Neural crest cell (in vitro differentiated cells): ENCODE measurements at regions not wholly inside any gene's neighbourhood (a gene's known extent, or its start where the extent isn't known, plus 50 kb on each side); places are given as distances from the start of the nearest gene placed in this dataset.
"Not testable (repeated sequence)": the region's sequence is repeated elsewhere in the genome, so short reads cannot be mapped to it uniquely, and the experiment has no call there.

ENCODE experiments used
- DNase-seq: peaks from one replicate; pipeline ENCODE4 v3.0.0; 2021; ENCODE audit warnings: low read depth, mixed read lengths, low spot score
- H3K27ac Mint-ChIP-seq: one replicate; pipeline ENCODE4 v1.8.0; 2021; ENCODE audit warnings: mild to moderate bottlenecking, mixed read lengths; ENCODE audit not compliant: unreplicated experiment
- H3K27me3 Mint-ChIP-seq: 2 replicates; pipeline ENCODE4 v1.8.0; 2021; ENCODE audit warnings: low read depth, mild to moderate bottlenecking, mixed read lengths
- H3K36me3 Mint-ChIP-seq: 2 replicates; pipeline ENCODE4 v1.8.0; 2021; ENCODE audit warnings: low read depth, mild to moderate bottlenecking, mixed read lengths
- H3K4me1 Mint-ChIP-seq: 2 replicates; pipeline ENCODE4 v1.8.0; 2021; ENCODE audit warnings: mixed read lengths
- H3K4me3 Mint-ChIP-seq: one replicate; pipeline ENCODE4 v1.8.0; 2021; ENCODE audit warnings: mild to moderate bottlenecking, mixed read lengths
- H3K9me3 Mint-ChIP-seq: 2 replicates; pipeline ENCODE4 v1.8.0; 2021; ENCODE audit warnings: mixed read lengths
- TF ChIP-seq, protein P1 (sequence below): fragments of 200-600 bp; sonication (generic); conservative IDR thresholded peaks from 2 replicates; pipeline ENCODE4 v1.5.0; 2021; ENCODE audit warnings: antibody characterized with exemption, mild to moderate bottlenecking

DNA sequence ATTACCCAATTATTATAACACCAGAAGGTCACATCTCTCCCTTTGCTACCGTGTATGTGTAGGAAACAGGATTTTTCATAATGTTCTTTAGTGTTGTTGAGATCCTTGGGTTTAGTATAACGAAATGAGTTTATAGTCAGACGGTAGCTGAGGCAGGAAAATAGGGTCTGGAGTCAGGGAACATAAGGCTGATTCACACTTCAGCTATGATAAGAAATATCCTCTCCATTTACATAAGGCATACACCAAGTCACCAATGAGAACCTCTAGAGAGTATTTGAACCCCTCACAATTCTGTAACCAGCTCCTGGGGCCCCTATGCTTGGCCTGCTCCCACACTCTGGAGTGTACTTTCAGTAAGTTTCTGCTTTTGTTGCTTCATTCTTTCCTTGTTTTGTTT is 58.9 kb upstream of the ANKH start:
- Mint-ChIP-seq H3K36me3 (no peaks in the 10 kb centered on the region), H3K4me1 (peaks cover 12% of the 10 kb centered on the region), H3K9me3 (no peaks in the 10 kb centered on the region), H3K27ac (no peak overlapping the region), H3K27me3 (no peaks in the 10 kb centered on the region), H3K4me3 (no peak overlapping the region)
- TF ChIP-seq, protein P1, sequence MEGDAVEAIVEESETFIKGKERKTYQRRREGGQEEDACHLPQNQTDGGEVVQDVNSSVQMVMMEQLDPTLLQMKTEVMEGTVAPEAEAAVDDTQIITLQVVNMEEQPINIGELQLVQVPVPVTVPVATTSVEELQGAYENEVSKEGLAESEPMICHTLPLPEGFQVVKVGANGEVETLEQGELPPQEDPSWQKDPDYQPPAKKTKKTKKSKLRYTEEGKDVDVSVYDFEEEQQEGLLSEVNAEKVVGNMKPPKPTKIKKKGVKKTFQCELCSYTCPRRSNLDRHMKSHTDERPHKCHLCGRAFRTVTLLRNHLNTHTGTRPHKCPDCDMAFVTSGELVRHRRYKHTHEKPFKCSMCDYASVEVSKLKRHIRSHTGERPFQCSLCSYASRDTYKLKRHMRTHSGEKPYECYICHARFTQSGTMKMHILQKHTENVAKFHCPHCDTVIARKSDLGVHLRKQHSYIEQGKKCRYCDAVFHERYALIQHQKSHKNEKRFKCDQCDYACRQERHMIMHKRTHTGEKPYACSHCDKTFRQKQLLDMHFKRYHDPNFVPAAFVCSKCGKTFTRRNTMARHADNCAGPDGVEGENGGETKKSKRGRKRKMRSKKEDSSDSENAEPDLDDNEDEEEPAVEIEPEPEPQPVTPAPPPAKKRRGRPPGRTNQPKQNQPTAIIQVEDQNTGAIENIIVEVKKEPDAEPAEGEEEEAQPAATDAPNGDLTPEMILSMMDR = no peak
- no peak for DNase-seq

DNA sequence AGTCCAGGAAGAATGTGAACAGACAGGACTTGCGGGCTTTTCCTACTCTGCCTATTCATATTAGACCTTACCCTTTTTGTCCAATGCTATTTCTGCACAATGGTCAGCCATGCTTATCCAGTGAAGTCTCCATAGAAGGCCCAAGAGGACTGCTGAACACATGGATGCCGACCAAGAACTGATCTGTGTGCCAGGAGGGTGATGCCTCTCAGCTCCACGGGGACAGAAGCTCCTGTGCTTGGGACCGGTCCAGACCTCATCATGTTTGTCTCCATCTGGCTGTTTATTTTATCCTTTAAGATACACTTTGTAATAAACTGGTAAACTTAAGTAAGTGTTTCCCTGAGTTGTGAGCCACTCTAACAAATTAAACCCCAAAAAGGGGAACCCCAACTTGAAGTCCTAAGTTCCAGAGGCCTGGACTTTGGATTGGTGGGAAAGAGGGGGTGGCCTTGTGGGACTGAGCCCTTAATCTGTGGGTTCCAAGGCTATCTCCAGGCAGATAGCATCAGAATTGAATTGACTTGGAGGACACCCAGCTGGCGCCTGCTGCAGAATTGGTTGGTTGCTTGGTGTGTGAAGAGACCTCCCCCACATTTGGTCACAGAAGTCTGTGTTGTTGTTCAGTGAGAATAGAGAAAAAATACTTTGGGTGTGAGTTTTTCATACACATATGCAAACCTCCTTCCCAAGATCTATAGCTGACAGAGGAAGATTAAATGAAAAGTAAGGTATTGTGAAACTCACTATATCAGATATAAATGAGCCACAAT is 57.9 kb upstream of the ANKH start:
- H3K27me3 Mint-ChIP-seq = no peaks in the 10 kb centered on the region
- H3K9me3 Mint-ChIP-seq = no peaks in the 10 kb centered on the region
- H3K36me3 Mint-ChIP-seq = no peaks in the 10 kb centered on the region
- no peak overlapping the region for H3K27ac Mint-ChIP-seq
- TF ChIP-seq, protein P1 = no peak
- no peak overlapping the region for H3K4me3 Mint-ChIP-seq
- DNase-seq = no peak
- peaks cover 8% of the 10 kb centered on the region for H3K4me1 Mint-ChIP-seq

DNA sequence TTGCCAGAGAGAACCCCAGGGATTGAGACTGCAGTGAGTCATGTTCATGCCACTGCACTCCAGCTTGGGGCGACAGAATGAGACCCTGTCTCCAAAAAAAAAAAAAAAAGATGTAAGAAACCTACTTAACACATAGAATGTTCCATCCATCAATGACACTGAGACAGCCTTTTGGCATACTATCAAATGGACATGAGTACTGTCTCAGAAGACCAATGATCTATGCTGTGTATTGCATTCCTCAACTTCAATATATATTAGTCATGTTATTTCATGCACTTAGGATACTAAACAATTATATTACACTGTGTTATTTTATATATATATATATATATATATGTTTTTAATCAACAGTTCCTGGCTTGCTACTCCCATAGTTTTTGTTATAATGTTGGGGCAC is 57.1 kb upstream of the ANKH start:
- Mint-ChIP-seq H3K4me3 (no peak overlapping the region), H3K27ac (no peak overlapping the region), H3K36me3 (no peaks in the 10 kb centered on the region), H3K9me3 (no peaks in the 10 kb centered on the region), H3K27me3 (no peaks in the 10 kb centered on the region), H3K4me1 (peaks cover 4% of the 10 kb centered on the region)
- TF ChIP-seq, protein P1 = no peak
- no peak for DNase-seq

DNA sequence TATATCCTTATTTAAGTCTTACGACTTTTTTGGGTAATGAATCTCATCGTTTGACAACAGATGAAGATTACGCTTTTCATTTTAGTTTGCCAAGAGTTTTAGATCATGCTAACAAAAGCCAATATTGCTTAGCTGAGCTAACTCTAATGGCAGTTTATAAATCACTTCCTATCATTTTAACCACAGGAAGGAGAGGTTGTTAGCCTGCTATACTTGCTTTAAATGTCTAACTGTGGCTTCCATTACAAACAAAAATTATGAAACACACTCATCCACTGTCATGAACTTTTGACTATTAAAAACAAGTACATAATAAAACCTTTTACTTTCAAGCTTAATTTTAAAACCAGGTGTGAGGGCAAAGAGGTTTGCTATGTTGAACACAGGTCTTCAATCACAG is 53.7 kb upstream of the ANKH start:
- no peak for DNase-seq
- TF ChIP-seq, protein P1 = no peak
- H3K27ac Mint-ChIP-seq = no peak overlapping the region
- H3K4me1 Mint-ChIP-seq = peaks cover 3% of the 10 kb centered on the region
- H3K27me3 Mint-ChIP-seq = no peaks in the 10 kb centered on the region
- H3K9me3 Mint-ChIP-seq = no peaks in the 10 kb centered on the region
- no peaks in the 10 kb centered on the region for H3K36me3 Mint-ChIP-seq
- H3K4me3 Mint-ChIP-seq = no peak overlapping the region

DNA sequence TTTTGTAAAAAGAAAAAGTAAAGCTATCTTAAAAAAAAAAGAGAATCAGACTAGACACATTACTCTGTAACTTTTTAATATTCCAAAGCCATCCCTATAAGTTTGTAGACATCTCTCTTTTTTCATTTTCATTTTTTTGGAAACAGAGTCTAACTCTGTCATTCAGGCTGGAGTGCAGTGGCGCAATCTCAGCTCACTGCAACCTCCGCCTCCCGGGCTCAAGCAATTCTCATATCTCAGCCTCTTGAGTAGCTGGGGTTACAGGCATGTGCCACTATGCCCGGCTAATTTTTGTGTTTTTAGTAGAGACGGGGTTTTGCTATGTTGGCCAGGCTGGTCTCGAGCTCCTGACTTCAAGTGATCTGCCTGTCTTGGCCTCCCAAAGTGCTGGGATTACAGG is 51.4 kb upstream of the ANKH start:
- not testable (repeated sequence) for H3K4me3 Mint-ChIP-seq, H3K27me3 Mint-ChIP-seq, H3K36me3 Mint-ChIP-seq, H3K9me3 Mint-ChIP-seq, H3K4me1 Mint-ChIP-seq, H3K27ac Mint-ChIP-seq, DNase-seq

DNA sequence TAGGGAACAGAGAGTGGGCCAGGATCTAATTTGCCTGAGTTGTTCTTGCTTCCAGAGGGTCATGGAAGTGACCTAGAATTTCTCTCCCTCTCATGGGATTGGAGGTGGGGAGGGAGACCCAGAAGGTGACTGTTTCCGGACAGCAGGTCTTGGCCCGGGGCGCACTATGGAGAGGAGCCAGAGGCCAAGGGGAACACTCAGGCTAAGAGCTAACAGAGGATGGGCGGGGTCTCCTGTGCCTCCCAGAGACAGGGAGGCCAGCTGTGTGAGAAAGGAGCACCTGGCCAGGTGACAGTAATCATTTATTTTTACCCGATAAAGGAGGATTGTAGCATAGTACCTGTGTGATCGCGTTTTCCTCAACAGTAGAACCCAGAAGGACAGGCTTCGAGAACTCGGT is 50.9 kb upstream of the ANKH start:
- Mint-ChIP-seq H3K9me3 (peaks cover 3% of the 10 kb centered on the region), H3K4me3 (no peak overlapping the region), H3K4me1 (peaks cover 10% of the 10 kb centered on the region), H3K36me3 (no peaks in the 10 kb centered on the region), H3K27ac (no peak overlapping the region), H3K27me3 (no peaks in the 10 kb centered on the region)
- TF ChIP-seq, protein P1 = no peak
- no peak for DNase-seq
